NCI-H2227 treated with DMSO at 0.1 percent for 48 hours (cell line): ENCODE measurements at regions not wholly inside any gene's neighbourhood (a gene's known extent, or its start where the extent isn't known, plus 50 kb on each side); places are given as distances from the start of the nearest gene placed in this dataset.

Experiments used
- DNase-seq: peaks from one replicate; lab custom pipeline; 2025; lab: John Stamatoyannopoulos, UW

DNA sequence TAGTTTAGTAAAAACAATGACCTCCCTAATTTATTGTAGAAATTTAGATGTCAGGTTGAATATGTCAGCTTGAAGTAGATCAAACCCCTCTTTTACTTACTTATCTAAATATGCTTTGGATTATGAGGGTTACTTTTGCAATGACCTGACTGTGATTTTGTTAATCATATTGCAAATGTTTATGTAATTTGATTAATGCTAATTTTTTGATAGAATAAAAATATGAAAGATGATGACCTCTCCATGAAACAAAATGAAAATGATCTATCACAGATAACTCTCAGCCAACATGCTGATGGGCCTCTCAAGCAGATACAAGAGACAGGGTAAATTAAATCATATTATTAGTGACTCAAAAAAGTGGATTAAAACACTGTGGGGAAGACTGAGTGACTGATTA, 131.0 kb downstream of the CEP57L1 start:
- DNase-seq, result no peak

DNA sequence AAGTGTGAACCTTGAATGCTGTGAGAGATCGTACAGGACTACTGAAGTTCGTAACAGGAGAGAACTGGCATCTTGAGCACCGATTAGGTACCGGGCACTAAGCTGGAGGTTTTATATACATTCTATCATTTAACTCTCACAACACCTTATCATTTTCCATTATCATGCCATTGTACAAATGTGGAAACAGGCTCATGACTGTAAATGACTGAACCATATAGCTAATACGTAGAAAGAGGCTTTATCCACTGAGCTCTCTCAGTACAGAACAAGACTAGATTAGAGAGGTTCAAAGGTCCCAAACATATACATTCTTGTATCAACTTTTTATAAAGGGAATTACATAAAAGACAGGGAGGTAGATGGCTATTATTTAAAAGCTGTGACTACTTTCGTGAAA, 130.6 kb downstream of the CEP57L1 start:
- no peak for DNase-seq

DNA sequence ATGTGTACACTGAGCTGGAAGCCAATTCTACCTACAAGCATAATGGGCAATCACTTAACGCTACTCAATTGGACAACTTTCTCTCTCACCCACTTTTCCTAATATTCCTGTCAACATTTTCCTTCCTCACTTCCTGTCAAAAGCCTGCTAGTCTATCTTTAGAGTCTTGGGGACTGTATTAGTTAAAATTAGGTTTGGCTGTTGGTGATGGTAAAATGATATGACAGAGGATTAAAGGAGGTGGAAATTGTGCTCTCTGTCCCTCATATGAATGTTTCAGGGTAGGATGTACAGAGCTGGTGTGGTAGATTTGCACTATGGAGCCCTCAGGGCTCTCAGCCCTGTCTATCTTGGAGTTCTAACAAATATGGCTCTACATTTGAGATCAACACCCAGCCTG, 129.7 kb downstream of the CEP57L1 start:
- DNase-seq, result no peak

DNA sequence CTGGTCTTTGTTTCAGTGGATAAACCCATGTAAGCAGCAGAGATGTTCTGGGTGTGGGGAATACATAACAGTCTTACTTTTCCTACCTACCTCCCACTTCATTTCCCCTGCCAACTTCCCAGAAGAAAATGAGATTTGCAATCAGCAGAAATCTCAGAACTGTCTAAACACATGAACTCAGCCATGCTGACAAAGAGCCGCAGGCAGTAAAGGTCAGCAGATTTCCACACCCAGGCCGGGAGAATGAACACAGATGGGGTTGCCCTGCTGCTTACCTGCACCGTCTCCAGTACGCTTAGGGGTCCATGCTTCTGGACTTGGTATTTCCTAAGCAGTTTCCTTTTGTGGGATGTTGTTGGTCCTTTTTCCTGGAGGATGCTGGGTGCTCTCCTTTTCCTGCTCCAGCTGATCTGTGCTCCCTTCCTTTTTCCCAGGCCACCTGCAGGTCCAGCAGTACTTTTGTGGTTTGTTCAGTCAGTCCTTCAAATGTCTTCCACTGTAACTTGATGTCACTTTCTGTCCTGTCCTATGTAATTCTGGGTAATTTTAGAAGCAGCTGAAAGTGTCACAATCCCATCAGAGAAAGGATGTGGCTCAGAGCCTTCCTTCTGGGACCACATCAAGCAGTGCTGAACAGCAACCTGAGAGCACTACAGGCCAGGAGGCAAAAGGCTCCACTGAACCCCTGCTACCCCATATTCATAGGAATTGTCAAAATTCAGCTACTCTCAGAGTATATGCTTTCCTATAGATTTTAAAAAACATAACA, 129.0 kb downstream of the CEP57L1 start:
- no peak for DNase-seq

DNA sequence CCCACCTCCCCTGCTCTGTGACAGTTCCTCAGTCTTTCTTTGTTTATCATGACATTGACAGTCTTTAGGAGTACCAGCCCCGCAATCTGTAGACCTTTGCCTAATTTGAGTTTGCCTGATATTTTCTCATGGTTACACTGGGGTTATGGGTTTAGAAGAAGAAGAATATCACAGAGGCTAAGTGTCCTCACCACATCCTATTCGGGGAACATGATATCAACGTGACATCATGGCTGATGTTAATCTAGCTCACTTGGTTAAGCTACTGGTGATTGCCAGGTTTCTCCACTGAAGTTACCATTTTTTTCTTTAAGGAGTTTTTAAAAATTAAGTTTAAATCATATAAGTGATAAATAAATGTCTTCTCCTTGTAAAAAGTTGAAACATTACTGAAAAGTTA, 127.5 kb downstream of the CEP57L1 start:
- no peak for DNase-seq

DNA sequence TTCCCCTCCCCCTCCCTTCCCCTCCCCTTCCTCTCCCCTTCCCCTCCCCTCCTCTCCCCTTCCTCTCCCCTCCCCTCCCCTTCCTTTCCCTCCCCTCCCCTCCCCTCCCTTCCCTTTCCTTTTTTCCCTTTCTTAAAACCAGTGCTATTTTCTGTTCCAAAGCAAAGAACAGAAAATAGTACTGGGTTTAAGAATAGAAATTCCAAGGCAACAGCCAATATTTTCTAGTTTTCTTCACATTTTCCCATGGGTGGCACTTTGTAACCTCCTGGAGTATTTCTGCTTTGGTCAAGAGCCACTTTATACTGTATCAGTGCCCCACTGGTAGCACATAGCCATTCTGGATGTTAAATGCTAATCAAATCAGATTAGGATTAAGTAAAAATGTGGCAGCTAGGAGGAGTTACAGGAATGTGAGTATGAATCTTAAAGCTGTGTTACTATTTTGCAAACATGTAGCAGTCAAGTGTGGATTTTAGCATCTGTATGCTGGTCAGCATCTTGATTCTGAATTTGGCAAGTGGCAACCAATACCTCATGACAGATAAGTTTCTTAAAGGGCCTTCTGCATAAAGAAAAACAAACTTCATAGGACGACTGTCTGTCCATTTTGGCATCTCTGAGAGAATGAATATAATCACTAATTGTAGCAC, 126.4 kb downstream of the CEP57L1 start:
- DNase-seq, result no peak
